Inflammatory macrophage treated with lipopolysaccharide for 1 hour (primary cell): ENCODE measurements at regions not wholly inside any gene's neighbourhood (a gene's known extent, or its start where the extent isn't known, plus 50 kb on each side); places are given as distances from the start of the nearest gene placed in this dataset.

Experiments used
- DNase-seq, 2 donors: peaks; one replicate each; pipeline ENCODE4 v3.0.0-alpha.2; 2020 to 2022

DNA sequence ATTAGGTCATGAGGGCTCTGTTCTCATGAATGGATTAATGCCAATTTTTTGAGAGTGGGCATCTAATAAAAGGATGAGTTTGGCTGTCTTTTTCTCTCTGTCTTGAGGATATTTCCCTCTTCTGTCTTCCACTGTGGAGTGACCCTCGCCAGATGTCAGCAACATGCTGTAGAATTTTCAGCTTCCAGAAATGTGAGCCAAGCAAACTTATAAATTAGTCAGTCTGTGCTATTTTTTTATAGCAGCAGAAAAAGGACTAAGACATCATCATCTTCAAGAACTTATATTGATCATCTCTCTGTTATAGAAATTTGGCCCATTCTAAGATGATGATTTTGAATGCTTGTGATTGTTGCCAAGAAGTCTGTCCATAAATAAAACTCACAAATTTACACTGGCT lies 431.4 kb downstream of the FGF9 start:
- DNase-seq, result no peak

DNA sequence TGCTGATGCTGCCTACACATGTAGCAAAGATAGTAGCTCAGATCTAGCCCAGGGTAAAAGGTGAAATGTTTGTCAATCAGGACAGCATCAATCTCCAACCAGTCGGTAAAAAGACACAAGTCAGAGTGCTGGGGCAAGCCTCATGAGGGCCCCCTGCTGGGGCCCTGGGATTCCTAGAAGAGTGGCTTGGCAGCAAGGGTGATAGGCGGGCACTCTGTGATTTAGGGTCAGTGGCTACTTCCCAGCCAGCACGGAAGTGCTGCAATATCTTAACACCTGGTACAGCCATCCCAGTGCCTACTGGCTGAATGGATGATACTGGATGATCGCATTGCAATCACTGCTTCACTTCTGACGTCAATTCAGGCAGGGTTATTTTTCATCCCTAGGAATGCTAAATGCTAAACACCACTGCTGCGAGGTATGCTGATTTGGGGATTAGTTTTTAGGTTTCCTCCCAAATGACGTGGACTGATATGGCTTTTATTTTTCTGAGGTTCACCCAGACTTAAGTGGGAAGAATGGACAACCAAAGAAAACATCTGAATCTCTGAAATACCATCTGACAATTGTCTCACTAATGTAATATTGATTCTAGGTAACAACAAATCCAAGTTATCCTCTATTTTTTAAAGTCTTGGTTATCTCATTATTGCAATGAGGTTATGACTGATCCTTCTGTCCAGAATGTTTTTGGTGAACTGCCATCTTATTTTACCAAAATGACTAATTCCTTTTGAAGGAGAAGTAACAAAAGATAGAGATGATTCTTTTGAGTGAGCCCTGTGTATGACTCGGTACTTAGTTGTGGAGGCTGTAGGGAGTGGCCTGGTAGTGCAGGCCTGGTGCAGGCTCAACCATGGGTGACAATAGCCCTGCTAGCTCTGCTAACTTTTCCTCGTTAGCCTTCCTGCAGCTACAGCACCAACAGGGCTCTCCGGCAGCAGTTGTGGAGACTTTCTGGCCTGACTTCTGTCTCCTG lies 432.5 kb downstream of the FGF9 start:
- DNase-seq, result no peak

DNA sequence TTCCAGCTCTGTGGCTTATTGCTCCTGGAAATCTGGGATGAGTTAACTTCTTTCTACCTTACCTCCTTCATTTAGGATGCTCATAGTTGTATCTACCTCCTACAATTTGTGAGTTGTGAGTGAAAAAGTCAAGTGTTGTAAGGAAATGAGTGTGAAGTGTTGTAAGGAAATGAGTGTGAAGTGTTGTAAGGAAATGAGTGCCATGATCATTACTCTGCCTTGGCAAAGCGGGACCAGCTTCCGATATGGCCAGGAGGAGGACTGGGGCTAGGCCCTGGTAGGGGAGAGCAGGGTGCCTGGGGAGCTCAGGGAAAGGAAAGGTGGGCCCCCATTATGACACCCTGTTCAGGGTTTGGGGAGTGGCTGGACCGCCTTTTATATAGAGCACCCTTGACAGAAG lies 435.2 kb downstream of the FGF9 start:
- no peak for DNase-seq

DNA sequence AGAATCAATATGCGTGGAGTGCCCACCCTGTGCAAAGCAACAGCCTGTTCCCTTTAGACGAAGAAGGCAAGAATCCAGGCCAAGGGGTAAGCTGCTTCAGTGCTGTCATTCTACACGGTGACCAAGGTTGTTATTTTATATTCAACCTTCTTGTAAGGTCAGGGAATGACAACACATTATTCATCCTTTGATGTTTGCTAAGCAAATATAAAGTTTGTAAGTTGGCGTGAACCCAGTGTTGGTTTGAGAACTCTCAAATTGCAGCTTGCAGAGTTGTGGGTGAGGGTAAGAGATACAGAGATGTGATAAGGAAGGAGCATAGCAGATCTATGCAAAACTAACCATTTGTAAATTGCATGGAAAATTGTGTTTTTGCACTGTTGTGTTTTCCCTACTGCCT lies 436.7 kb downstream of the FGF9 start:
- DNase-seq, result no peak

DNA sequence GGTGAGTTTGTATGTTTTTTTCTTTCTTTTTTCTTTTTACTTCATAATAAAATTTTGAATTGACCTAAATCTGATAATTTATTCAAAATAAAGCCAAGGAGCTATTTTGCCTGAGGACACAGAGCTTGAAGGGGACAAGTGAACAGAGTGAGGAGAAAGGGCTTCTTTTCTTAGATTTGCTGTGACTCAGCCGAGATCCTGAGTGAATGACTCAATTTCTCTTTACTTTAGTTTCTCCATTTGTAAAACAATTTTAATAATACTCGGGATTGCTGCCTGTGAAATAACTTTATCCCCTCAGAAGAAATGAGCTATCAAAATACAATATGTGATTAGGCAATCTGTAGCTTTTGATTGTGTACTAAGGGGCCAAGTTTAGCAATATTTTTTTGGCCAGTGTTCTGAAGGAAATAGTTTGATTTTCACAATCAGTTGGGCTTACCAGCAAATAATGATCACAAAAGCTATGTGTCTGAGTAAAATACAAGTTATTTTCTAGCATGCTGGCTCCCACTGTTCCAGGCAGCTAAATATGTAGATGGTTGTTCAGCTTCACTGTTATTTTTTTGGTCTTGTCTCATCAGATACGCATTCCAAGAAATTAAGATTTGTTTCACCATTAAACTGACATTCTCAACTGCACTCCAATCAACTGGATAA lies 437.5 kb downstream of the FGF9 start:
- peak in 1 of 2 donors; percentile 22 for DNase-seq

DNA sequence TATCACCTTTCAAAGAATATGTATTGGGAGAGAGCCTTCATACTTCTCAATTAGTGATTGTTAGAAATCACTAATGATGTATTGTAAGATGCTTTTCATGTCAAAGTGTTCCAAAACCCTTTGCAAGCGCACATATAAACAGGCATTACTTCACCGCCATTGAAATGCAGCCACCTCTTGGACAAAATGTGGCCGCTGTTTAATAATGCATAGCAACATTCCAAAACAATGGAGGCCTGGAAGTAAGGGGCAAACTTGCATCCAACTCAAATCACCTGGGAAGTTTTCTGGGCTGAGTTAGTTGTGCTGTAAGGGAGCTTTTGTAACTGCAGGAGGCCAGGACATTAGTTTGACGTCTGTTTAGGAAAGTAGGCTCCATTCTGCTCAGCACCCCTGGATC lies 438.1 kb downstream of the FGF9 start:
- DNase-seq, result no peak

DNA sequence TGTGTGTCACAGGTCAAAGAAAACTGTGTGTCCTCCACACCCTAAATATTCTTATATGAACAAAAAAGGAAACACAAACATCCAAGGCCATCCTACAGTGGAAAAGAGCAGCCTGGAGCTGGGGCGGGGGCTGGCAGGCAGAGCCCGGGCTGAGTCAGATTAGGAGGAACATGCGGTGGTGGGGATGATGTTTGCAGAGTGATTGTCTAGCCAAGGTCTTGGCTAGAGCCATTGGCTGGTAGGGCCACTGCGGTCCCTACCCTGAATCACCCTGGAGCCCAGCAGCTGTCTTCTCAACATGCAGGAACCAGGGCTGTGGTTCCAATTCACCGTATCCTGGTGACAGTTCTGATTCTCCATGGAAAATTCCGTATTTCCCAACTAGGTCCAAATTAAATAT lies 439.5 kb downstream of the FGF9 start:
- DNase-seq, result no peak

DNA sequence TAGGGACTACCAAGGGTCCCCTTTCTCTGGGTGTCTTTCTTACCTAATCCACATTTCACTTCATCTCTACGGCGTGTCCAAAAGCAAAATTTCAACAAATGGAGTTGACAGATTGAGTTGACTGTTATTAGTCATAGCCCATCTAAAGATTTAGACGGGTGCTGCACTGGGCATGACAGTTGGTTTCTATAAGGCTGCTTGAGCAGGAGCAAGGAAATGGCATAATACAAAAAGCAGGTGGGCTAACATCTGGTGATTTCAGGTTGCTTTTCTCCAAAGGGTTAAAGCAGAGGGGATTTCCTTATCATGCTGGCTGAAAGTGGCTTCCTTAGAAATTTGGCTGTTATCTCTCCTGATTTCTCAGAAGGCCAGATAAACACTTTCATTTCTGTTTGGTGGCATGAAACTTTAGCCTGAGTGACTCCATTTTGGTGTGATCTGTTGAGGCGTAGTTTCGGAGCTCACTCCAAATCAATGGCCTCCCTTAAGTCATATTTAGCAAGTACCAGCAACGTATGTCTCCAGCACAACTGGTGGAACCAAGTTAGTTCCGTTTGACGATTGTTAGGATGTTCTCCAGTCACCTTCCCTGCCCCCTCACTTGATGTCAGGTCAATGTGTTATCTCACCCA lies 440.4 kb downstream of the FGF9 start:
- no peak for DNase-seq

DNA sequence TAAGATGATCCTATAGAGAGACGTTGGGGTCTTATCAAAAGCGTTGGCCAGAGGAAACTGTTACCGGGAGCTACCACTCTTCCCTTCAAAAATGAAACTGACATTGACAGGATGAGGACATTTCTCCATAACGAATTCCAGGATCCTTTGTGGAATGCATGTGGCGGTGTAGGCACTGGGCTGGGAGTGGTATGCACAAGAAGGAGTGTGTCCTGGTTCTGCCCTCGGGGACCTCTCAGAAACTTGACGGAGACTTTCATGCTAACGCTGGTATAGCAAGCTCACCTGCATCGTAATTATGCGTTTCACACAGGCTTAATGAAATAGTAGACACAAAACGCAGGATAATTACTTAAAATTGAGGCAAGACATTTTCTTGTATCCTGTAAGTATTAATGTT lies 441.1 kb downstream of the FGF9 start:
- no peak for DNase-seq

DNA sequence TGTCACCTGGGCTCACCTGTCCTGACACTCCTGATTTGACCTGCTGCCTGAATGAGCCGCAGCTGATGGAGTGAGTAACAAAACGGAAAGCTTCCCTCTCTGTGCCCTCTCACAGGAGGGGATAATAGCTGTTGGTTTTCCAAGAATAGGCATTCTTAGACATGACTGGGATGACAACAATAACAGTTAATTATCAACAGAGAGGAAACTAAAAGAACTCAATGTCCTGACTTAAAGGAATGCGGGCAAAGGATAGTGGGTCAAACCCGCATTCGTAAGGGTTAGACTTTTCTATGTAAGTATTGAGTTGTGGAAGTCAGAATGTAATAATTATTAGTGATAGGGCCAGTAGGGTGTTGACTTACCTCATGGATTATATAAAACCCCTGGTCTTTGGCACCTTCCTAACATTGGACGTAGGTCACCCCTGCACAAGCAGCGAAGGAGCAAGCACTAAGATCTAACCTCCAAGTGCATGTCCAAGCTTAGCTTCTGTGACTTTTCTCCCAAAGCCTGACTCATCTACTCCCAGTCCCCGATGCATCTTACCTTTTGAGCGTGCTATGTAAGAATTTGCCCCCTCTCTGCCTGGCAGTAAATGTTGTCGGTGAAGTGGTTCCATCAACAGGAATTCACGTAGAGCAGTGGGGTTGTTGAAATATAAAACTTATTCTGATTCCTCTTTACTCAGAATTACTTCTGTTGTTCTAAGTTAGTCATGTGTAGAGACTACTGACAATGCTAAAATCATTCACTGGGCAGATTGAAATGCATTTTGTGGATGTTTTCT lies 442.3 kb downstream of the FGF9 start:
- DNase-seq, result no peak

DNA sequence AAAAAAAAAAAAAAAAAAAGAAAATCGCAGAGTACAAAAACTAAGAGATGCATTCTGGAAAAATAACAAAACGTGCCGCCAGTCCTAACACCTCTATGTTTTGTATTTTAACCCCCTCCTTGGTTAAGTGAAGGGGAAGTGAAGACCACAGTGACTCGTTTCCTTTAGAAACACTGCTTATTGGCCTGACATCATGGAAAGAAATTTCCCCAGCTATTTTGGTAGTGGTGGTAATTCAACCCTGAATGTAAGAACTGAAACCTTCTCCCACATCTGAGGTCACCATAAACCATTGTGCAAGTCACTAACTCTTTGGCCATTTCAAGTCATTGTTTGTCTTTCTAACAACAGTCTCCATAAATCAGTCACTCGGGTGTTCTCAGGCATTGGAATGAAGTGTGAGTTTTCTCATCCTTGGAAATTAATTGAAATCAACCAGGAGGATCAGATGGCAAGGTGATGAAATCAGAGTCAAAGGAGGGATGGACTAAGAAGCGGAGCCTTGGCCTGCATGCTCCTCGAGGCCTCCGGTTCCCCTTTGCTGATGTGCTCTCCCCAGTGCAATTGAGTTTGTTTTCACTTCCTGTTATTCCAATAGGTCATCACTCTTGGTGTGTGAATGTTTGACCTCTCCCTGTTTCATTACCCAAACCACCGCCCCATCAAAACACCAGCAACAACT lies 443.9 kb downstream of the FGF9 start:
- DNase-seq, result peak; percentile 94 to 96

DNA sequence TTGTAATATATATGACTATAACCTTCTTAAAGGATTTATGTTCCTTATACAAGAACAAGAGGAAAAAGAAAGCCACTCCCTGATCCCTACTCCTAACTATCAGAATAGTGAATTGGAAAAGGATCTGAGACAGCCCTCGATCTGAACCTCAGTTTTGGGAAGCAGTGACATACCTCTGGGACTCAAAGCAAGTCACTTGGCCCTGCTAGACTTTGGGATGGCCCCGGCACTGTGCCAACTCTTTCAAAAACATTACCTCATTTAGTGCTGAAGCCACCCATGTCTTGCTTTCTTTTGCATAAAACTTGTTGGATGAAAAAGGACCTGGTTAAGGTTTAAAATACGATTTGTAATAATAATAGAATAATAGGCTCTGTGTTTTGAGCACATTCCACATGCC lies 447.3 kb downstream of the FGF9 start:
- no peak for DNase-seq

DNA sequence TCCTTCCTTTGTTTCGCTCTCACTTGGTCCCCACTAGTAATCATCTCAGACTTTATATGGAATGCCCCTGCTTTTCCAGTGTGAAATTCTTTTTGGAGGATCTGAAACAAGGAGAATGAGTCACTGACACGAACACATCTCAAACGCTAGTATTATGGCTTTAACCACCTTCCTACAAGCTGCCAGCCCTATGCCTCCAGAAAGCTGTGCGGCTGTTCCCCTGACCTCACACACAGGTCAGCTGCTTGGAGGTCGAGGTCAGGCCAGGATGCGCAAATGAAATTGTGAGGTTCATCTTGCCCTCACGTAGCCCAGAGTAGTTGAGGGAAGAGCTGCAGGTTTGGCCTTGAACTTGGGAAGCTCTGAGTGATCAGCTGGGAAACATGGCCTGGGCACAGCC lies 449.8 kb downstream of the FGF9 start:
- no peak for DNase-seq

DNA sequence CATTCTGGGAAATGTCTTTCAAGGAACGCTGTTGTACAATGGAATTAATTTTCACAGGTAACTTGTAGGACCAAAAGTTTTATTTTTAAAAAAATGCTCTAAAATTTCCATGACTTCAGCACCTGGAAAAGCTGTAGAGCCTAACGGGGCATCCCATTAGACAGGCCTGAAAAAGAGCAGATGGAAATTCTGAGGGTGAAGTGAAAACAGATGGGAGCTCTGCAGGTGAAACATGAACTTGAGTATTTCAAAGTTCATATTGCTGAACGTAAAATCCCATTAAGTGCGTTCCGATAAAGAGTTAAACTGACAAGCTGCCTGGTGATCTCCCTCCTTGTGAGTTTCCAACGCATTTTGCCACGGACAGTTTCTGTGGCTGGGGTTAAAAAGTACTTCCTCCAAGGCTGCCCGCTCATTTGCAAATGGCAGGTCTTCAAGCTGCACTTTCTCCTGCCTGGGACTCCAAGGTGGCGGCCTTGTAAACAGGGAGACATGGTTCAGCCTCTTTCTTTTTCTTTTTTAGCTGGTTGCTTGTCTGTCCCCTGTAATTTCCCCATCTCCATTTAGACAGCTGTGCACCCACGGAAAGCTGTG lies 450.4 kb downstream of the FGF9 start:
- DNase-seq, result no peak

DNA sequence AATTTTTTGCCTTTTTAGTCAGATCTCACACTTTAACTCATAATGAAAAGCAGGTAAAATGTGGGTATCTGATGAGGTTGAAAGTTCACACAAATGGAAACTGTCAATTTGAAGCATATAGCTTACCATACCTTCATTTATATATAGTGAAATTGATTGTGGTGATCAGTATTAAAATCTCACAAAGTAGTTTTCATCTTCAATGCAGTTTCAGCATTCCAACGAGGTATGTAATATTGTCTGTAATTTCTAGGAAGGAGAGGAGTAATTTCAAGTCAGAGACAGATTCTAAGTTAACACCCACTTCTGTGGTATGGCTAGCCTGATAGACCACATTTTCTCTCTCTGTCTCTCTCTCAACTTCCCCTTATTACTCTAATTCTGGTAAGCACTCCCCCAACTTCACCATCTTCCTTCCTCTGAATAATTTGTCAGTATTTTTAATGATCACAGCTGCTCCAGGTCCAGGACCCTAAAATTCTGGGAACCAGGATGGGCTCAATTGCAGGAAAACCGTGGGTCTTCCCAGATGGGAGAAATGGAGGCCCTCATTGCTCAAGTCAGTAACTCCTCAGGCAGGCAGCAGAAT lies 455.7 kb downstream of the FGF9 start:
- DNase-seq, result peak; percentile 17 to 35

DNA sequence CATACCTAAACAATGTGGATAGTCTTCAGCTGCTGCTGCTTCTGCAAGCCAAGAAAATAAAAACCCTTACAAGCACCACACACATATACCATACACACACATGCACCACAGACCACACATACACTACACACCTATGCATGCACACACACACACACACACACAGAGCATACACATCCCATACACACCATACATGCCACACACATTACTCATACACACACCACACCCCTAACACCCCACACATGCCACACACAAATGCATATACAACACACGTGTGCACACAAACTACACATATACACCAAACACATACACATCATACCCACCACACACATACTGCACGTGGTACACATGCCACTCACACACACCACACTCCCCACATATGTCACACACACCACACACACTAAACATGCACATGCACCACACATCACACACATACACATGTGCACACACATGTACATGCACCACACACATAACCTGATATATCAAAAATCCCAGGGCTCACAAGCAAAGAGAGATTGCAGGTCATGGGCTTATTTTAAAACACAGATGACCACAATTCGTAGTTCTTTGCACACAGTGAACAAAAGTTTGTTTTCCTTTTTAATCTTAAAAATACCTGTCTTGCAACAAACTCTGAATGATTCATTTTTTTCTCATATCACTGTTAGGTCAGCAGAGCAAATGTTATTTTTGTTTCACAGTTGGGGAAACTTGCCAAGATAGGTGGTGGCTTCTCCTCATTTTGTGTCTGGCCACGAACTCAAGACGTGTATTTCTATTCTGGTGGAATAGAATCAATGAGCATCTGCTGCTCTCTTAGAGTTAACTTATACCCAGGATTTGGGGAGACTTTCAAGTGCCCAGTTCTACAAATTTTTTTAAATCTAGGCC lies 456.6 kb downstream of the FGF9 start:
- no peak for DNase-seq

DNA sequence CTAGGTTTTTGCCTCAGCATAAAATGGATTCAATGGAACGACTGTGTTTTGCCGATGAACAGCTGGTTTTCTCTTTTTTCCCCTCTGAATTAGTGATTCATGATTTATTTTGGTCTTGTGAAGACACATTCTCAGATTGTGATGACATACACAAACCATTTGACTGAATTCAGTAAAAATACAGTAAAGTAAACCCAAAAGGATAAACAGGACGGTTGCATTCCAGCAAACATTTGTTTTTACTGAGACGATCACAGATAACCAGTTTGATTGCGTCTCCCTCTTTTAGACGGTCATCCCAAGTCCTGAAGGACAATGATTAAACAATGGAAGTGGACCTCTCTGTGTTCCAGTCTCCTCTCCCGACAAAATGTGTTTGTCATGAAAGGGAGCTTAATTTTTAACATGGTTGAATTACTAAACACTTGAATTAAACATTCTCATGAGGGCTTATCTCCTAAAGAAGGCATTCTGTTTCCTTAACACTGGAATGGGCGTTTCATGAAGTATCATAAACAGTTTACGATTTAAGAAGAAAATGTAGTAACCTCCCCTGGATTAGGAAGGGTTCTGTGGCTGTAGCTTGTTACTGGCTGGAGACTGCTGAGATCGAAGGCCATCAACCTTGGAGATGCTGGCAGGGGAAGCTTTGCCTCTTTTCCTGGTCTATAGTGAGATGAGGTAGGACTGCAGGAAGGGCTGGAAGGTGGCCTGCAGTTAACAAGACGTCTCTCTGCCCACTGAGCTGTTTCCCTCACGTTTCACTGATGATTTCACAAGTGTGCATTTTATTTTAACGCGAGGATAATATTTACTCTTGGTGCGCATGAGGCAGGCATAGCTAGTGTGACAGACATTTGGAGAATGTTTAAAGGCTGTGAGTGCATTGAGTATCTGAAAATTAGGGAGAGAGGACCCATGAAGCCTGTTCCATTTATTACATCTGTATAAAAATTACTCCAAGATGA lies 457.9 kb downstream of the FGF9 start:
- no peak for DNase-seq

DNA sequence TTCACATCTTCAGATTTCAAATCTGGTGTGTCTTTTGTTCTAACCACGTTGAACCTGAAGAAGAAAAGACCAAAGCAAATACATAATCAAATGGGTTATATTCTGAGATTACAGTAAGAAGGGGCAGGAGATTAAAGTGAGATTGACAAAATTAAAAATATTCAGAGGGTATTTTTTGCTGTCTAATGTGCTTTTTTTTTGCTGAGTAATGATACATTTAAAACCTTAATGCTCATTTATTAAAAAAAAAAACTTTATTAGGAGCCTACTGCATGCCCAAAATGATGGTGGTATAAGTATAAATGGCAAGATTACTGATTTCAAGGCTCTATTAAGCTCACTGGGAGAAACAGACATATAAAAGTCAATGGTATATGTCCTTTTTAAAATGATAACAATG lies 459.4 kb downstream of the FGF9 start:
- DNase-seq, result no peak

DNA sequence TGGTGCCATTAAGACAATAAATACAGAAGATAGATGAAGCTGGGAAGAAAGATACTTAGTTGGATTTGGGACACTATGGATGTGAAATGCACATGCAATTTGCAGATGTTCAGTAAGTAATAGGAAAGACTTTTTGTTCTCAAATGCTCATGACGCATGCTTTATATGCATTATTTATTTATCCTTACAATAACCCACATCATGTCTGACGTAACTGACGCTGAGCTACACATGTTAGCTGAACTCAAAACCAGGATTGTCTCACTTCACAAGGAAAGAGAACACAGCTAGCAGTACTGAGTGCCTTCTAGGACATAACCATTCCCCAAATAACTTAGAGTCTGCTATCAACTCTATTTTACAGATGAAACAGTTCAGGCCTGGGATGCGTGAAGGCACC lies 463.4 kb downstream of the FGF9 start:
- no peak for DNase-seq
